ENCODE measurements at regions not wholly inside any gene's neighbourhood (a gene's known extent, or its start where the extent isn't known, plus 50 kb on each side); places are given as distances from the start of the nearest gene placed in this dataset.
"Not testable (repeated sequence)": the region's sequence is repeated elsewhere in the genome, so short reads cannot be mapped to it uniquely, and the experiment has no call there.

DNA sequence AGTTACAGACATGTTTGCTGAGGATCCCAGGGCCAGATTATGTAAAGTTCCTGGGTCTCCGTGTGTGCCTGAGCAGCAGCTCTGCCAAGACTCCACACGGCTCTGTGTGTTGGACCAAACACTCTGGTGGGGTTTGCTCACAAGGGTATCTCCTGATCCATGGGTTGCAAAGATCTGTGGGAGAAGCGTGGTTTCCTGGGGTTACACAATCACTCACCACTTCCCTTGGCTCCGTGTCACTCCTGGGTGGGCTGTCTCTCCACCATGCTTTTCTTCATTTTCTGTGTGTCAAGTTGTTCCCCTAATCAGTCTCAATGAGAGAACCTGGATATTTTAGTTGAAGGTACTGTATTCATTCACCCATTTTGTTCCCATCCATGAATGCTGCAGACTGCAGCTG lies 1088.8 kb downstream of the FSCB start:
- DNase-seq: no peak

DNA sequence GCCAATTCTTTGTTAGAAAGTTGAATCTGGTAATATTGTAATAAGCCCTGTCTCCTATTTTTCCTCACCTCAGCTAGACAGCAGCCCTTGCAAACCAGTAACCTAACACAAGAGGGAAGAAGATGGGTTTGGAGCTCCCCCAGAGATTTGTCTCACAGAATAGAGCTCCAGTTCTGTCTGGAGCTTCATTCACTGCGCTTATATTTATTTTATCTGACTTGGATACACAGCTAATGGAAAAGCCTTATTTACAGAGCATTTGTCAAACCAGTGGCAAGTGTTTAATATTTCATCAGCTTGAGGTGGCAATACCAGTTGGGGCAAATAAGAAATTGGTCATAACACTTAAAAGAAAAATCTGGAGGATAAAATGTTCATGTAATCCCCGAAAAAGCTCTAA lies 1094.0 kb downstream of the FSCB start:
- no peak for DNase-seq

DNA sequence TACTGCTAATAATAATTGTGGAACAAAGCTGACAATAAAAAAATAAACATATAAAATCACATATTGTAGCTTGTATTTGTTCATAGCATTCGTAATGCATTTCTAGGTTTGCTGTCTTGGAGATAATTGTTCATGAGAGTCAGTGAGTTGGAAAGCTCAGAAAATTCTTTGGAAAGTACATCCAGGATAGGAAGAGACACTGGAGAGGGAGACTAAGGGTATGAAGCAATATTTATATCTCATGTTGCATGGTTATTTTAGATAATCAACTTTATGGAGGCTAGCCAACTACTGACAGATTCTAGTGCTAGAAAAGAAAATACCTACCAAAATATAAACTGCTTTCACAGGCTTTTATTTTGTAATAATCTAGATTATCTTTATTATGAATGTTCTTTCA lies 1095.2 kb downstream of the FSCB start:
- DNase-seq: peak; percentile 14

DNA sequence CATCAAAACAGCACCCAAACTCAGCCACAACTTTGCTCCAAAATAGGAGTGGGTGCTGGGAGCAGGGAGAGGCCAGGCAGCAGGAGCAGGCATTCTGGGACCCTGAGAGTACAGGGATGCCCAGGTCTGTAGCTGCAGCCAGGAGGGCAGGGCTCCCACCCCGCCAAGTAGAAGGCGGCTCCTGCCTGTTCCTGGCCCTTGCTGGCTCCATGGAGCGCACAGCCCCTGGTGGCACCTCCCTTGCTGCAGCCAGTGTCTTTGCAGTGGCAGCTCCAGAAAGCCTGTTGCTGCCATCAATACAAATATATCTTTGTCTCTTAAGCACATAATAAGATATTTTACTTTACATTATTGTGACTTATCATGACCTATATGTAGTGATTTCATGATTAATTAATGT lies 1096.5 kb downstream of the FSCB start:
- no peak for DNase-seq

DNA sequence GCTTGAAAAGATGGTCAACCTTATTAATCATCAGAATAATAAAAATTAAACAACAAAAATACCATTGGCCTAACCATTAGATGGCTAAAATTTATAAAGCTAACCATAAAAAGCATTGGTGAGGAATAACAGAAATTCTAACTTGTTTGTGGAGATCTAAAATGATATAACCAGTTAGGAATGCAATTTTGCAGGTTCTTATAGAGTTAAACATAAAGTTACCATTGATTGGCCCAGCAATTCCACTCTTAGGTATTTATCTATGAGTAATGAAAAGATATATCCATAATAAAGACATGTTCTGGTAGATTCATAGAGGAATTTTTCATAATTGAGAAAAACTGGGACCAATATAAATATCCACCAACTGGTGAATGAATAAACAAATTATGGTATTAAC lies 1098.6 kb downstream of the FSCB start:
- DNase-seq: no peak

DNA sequence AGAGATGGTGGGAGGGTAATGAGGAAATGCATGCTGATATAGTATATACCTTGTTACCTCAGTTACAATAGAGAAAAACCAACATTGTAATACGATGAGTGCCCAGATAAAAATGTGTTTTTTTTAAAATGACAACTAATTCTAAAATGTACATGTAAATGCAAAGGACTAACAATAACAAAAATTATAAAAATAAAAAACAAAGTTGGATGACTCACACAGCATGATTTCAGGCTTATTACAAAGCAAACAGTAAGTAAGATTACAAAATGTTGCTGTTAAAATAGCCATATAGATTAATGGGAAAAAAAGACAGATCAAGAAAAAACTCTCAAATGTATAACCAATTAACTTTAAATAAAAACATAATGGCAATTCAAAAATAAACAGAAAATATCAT lies 1099.4 kb downstream of the FSCB start:
- DNase-seq: no peak

DNA sequence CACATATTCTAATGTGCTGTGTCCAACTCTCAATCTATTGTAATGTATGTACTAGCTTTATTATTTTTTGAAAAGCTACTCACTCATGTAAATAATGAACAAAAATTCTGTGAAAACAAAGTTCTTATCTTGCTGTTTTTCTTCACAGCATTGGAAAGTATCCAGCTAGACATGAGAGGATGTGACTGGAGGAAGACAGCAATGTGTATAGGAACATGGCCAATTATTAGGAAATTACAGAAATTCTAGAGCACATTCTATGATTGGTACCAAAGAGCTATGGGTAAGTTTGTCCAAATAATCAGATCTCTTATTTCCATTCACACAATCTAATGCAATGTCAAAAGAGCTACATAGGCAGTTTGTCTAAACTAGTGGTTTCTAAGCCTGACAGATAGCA lies 1100.2 kb downstream of the FSCB start:
- DNase-seq: no peak

DNA sequence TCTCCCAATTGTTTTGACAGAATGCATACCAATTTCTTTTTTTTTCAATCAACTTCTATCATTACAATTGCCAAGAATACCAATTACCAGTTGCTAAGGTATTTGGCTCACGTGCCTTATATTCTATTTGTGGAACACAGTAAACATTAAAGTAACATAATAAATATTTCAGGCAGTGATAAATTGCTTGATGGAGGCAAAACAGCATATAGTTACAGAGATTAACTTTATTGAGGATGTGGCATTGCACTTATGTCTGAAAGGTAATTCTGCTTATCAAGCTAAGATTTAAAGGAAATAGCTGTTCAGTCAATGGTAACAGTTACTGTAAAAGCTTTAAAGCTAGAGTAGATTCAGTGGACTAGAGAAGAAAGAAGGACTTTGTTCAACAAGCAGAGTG lies 1107.8 kb downstream of the FSCB start:
- DNase-seq: no peak

DNA sequence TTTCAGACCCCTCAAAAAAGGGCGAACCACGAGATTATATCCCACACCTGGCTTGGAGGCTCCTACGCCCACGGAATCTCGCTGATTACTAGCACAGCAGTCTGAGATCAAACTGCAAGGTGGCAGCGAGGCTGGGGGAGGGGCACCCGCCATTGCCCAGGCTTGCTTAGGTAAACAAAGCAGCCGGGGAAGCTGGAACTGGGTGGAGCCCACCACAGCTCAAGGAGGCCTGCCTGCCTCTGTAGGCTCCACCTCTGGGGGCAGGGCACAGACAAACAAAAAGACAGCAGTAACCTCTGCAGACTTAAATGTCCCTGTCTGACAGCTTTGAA lies 1136.6 kb downstream of the FSCB start:
- not testable (repeated sequence) for DNase-seq

DNA sequence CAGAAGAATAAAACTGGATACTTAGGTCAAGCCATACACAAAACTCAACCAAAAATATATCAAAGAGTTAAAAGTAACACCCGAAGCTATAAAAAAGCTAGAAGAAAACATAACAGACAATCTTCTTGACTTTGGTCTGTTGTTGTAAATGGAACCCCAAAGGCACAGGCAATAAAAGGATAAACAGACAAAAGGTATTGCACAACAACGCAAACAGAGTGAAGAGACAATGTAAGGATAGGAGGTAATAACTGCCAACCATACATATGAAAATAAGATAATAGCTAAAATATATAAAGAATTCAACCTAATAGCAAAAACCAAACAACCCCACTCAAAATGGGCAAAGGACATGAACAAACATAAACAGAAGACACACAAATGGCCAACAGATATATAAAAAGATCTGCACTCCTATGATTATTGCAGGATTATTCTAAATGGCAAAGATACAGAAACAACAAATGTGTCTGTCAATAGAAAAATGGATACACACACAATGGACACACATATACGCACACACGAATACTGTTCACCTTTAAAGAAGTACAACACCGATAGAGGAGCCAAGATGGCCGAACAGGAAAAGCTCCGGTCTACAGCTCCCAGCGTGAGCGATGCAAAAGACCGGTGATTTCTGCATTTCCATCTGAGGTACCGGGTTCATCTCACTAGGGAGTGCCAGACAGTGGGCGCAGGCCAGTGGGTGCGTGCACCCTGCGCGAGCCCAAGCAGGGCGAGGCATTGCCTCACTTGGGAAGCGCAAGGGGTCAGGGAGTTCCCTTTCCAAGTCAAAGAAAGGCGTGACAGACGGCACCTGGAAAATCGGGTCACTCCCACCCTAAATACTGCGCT lies 1137.1 kb downstream of the FSCB start:
- DNase-seq: no peak

DNA sequence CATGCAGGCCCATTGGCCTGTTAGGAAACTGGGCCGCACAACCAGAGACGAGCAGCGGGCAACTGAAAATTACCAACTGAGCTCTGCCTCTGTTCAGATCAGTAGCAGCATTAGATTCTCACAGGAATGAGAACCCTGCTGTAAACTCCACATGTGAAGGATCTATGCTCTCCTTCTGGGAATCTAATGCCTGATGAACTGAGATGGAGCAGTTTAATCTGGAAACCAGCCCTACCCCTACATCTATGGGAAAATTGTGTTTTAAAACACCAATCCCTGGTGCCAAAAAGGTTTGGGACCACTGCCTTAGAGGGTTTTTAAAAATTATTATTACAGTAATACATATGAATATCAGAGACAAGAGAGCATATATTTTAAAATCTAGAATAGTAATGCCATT lies 1144.5 kb downstream of the FSCB start:
- DNase-seq: no peak

DNA sequence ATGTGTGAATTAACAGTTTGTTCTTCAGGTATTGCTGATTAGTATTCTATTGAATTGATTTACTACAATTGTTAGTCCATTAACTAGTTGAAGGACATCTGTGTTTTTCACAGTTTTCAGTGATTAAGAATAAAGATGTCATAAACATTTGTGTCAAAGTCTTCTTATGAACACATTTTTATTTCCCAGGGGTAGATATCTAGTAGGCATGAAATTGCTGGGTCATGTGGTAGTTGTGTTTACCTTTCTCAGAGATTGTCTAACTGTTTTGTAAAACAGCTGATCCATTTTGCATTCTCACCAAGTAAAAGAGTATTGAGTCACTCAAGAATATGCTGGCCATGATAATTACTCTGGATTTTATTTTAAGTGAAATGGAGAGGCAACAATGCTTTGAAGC lies 1145.3 kb downstream of the FSCB start:
- no peak for DNase-seq

DNA sequence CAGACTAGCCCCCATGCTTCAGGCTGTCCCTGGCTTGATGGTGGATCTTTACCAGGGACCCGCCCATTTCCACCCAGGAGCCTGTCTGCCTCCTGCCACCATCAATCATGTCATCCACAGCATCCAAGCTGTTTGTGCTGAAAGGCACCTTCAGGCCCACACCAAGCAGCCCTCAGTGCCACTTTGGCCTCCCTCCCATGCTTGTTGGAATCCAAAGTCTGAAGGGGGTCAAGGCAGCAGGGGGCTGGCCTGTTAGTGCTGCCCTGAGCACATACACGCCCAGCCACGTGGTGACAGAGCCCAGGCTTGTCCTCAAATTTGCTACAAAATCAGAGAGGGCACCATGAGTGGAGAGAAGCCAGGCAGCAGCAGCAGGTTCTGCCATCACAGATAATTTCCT lies 1146.8 kb downstream of the FSCB start:
- DNase-seq: no peak

DNA sequence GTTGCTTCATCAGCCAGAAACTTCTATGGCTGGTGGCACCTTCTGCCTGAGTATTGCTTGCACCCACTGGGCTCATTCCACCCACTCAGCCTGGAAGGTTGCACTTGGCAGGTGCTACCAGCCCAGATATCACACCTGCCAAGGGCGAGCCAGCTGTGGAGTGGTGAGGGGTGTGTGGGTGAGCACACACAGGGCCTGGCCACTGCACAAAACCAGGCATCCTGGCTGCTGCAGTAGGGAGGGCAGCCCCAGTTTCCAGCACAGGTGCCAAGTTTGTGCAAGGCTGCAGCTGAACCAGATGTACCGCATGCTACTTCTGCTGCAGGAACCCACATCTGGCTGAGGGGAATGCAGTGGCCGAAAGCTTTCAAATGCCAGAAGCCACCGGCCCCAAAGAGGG lies 1147.8 kb downstream of the FSCB start:
- DNase-seq: no peak

DNA sequence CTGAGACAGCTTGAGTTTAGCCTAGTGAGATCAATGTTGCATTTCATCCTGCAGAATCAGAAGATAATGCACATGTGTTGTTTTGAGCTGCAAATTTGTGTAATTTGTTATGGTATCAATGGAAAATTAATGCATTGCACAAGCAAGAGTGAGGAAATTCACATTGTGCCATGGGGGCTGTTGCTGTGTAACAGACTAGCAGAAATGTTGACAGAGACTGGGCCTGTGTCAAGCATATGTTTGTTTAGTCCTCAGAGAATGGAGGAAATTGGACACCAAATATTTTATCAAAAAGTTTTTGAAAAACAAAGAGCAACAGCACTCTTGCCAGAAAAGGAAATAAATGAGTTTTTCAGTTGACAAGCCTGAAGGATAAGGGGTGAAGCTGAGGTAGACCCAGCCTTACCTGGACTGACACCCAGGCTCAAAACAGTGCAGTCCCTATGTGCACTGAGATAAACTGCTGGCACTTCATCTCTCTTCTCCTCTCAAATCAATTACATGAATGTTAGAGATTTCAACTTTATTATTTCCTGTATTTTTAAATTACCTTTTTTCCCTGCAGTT lies 1150.0 kb downstream of the FSCB start:
- DNase-seq: no peak

DNA sequence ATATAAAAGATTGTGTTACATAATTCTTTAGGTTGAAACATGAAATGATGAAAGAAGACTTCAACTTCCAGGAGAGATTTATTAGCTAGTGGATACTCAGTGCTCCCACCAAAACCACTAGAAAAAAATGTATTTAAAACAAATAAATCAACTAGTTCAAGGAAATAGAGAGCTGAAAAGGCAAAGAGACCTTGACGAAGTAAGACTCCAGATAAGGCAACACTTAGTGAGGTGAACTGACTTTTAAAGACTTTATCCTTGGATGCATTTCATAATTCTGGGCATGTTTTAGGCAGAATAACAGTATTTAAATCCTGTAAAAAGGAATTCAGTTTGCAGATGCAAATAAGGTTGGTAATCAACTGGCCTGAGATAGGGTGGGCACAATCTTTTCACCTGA lies 1150.7 kb downstream of the FSCB start:
- DNase-seq: no peak

DNA sequence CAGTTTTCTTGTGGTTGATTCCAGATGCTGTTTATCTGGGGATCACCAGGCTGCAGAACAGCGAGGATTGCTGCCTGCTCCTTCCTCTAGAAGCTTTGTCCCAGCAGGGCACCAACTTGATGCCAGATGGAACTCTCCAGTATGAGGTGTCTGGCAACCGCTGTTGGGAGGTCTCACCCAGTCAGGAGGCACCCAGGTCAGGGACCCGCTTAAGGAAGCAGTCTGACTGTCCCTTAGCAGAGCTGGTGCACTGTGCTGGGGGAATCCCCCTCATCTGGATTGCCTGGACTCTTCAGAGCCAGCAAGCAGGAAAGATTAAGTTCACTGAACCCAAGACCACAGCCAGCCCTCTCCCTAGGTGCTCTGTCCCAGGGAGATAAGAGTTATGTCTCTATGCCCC lies 1165.2 kb downstream of the FSCB start:
- DNase-seq: no peak

DNA sequence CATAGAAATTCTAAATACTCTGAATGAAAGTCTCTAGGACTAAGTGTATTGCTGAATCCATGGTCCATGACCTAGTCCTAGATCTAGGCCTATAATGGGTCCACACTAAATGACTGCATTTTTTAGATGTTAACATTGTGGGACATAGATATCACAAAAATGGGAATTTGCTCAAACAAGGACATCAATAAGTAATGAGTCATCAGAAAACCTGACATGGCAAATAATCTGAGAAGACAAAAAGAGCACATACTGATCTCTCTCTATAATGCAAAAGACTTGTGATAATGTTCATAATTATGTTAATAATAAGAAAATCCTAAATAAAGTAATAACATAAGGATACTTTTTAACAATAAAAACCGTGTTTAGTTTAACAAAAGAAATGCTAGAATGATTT lies 1168.4 kb downstream of the FSCB start:
- DNase-seq: no peak

DNA sequence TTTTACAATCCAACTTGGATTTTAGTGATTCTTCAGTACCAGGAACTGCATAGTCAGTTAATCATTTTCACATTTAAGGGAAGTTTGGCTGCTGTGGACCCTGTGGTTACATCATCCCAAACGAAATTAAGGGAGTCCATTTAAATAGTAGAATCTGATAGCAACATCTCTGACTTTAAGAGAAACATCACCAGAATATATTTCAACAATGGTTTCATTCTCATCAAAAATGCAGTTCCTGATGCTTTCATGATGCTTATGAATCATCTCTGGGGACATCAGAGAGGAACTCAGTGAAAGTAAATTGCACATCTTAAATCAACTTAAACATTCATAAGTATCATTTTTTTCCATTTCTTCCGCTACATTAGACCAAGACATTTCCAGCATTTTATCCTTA lies 1170.7 kb downstream of the FSCB start:
- DNase-seq: peak; percentile 18

DNA sequence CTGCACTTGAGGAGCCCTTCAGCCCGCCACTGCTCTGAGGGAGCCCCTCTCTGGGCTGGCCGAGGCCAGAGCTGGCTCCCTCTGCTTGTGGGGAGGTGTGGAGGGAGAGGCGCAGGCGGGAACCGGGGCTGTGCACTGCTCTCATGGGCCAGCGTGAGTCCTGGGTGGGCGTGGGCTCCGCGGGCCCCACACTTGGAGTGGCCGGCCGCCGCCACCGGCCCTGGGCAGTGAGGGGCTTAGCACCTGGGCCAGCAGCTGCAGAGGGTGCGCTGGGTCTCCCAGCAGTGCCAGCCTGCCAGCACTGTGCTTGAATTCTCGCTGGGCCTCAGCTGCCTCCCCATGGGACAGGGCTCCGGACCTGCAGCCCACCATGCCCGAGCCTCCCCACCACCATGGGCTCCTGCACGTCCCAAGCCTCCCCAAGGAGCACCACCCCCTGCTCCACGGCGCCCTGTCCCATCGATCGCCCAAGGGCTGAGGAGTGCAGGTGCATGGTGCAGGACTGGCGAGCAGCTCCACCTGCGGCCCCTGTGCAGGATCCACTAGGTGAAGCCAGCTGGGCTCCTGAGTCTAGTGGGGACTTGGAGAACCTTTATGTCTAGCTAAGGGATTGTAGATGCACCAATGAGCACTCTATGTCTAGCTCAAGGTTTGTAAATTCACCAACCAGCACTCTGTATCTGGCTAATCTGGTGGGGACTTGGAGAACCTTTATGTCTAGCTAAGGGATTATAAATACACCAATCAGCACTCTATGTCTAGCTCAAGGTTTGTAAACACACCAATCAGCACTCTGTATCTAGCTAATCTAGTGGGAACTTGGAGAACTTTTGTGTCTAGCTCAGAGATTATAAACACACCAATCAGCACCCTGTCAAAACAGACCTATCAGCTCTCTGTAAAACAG lies 1180.3 kb downstream of the FSCB start:
- not testable (repeated sequence) for DNase-seq

DNA sequence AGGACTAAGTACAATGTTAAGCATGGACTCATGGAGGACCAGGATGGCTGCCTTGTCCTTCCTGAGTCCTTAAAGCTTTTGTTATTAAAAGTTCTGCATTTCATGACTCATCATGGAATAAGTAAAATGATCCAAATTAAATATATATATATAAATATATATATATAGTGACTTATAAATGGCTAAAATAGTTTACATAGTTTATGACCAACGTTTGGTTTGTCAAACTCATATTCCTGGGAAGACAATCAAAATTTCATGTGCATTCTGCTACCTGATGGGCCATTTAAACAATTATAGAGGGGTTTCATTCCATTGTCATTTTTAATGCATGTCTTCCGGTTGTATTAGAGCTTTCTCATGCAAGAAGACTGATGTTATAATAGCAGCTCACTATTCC lies 1190.7 kb downstream of the FSCB start:
- no peak for DNase-seq

DNA sequence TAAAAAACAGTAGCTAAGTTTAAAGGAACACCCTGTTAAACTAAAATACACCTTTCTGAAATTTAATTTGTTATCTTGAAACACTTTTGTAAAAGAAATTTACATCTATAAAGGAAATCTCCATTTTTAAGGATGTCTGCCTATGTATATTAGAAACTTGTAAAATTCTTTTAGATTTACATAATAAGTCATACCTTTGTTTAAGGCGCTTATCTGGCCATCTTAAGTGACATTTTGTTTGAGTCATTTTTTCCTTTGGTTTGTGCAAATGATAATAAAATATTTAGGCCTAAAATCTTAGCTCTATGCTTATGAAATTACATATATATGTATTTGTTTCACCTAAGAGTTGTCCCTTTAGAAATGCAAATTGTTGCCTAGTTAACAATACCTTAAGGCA lies 1193.4 kb downstream of the FSCB start:
- no peak for DNase-seq
